WTC11 (cell line): ENCODE measurements at regions not wholly inside any gene's neighbourhood (a gene's known extent, or its start where the extent isn't known, plus 50 kb on each side); places are given as distances from the start of the nearest gene placed in this dataset.

ENCODE experiments used
- ATAC-seq: fragments of 200-7000 bp; cut with Tn5 transposase; 2 replicates; pipeline ENCODE4 v1.10.0; 2021; ENCODE audit warnings: mild to moderate bottlenecking, moderate library complexity
- CTCF ChIA-PET: fragments of 300-600 bp; sonication (Branson Sonifier 250); formaldehyde crosslinking; loops from one replicate; lab custom pipeline; 2021; ENCODE audit warnings: antibody characterized with exemption; lab: Charles Lee
- POLR2A ChIA-PET: fragments of 350-600 bp; sonication (Branson Sonifier 250); formaldehyde crosslinking; loops from one replicate; lab custom pipeline; 2021; ENCODE audit warnings: antibody characterized with exemption; lab: Charles Lee
- DNase-seq: peaks from one replicate; pipeline ENCODE4 v3.0.0; 2021; ENCODE audit warnings: low spot score
- H3K27ac Mint-ChIP-seq: 2 replicates; pipeline ENCODE4 v1.8.0; 2021; ENCODE audit warnings: mixed read lengths
- H3K27me3 Mint-ChIP-seq: 2 replicates; pipeline ENCODE4 v1.8.0; 2021; ENCODE audit warnings: low read depth, mild to moderate bottlenecking, moderate library complexity, mixed read lengths
- H3K36me3 Mint-ChIP-seq: 2 replicates; pipeline ENCODE4 v1.8.0; 2021; ENCODE audit warnings: mixed read lengths
- H3K4me1 Mint-ChIP-seq: 2 replicates; pipeline ENCODE4 v1.8.0; 2022; ENCODE audit warnings: mixed read lengths
- H3K4me3 Mint-ChIP-seq: 2 replicates; pipeline ENCODE4 v1.8.0; 2021; ENCODE audit warnings: mild to moderate bottlenecking, moderate library complexity, mixed read lengths
- H3K9me3 Mint-ChIP-seq: 2 replicates; pipeline ENCODE4 v1.8.0; 2021; ENCODE audit warnings: mixed read lengths
- ATF6 ChIP-seq: sonication (generic); formaldehyde crosslinking; IDR thresholded peaks from 2 replicates; pipeline ENCODE4 v1.8.1; 2023; ENCODE audit warnings: mild to moderate bottlenecking, missing genetic modification reagents
- CDX4 ChIP-seq: fragments of 250-450 bp; sonication (Bioruptor Pico); IDR thresholded peaks from 2 replicates; pipeline ENCODE4 v1.9.0; 2021; ENCODE audit warnings: moderate library complexity, mild to moderate bottlenecking, inconsistent platforms, borderline replicate concordance
- E2F4 ChIP-seq: sonication (generic); formaldehyde crosslinking; IDR thresholded peaks from 2 replicates; pipeline ENCODE4 v1.8.1; 2022; ENCODE audit warnings: low read depth, mild to moderate bottlenecking, moderate library complexity, missing genetic modification reagents, borderline replicate concordance
- GTF2I ChIP-seq: fragments of 250-450 bp; sonication (Bioruptor Pico); conservative IDR thresholded peaks from 2 replicates; pipeline ENCODE4 v1.4.0; 2021; ENCODE audit warnings: mild to moderate bottlenecking
- MYBL2 ChIP-seq: sonication (generic); formaldehyde crosslinking; IDR thresholded peaks from 2 replicates; pipeline ENCODE4 v1.8.1; 2023; ENCODE audit warnings: mild to moderate bottlenecking, moderate library complexity, missing genetic modification reagents
- NFATC4 ChIP-seq: fragments of 250-450 bp; sonication (Bioruptor Pico); IDR thresholded peaks from 2 replicates; pipeline ENCODE4 v1.9.0; 2021; ENCODE audit warnings: mild to moderate bottlenecking
- PRDM15 ChIP-seq: sonication (generic); formaldehyde crosslinking; IDR thresholded peaks from 2 replicates; pipeline ENCODE4 v1.8.0; 2022; ENCODE audit warnings: missing genetic modification reagents
- TEAD1 ChIP-seq: sonication (generic); formaldehyde crosslinking; IDR thresholded peaks from 2 replicates; pipeline ENCODE4 v1.8.0; 2022; ENCODE audit warnings: mild to moderate bottlenecking, missing genetic modification reagents
- ZBTB43 ChIP-seq: sonication (generic); formaldehyde crosslinking; IDR thresholded peaks from 2 replicates; pipeline ENCODE4 v1.8.1; 2023; ENCODE audit warnings: mild to moderate bottlenecking, missing genetic modification reagents
- ZMAT4 ChIP-seq: fragments of 250-450 bp; sonication (Bioruptor Pico); IDR thresholded peaks from 2 replicates; pipeline ENCODE4 v1.9.0; 2021; ENCODE audit warnings: mild to moderate bottlenecking
- ZNF121 ChIP-seq: sonication (generic); formaldehyde crosslinking; IDR thresholded peaks from 2 replicates; pipeline ENCODE4 v1.8.0; 2023; ENCODE audit warnings: missing genetic modification reagents
- ZNF138 ChIP-seq: sonication (generic); formaldehyde crosslinking; conservative IDR thresholded peaks from 2 replicates; pipeline ENCODE4 v1.8.1; 2022; ENCODE audit warnings: mild to moderate bottlenecking, moderate library complexity, missing genetic modification reagents
- ZNF416 ChIP-seq: fragments of 250-450 bp; sonication (Bioruptor Pico); IDR thresholded peaks from 2 replicates; pipeline ENCODE4 v1.9.0; 2021; ENCODE audit warnings: mild to moderate bottlenecking, inconsistent platforms
- ZNF425 ChIP-seq: fragments of 250-450 bp; sonication (Bioruptor Pico); conservative IDR thresholded peaks from 2 replicates; pipeline ENCODE4 v1.9.0; 2021; ENCODE audit warnings: mild to moderate bottlenecking
- ZSCAN18 ChIP-seq: fragments of 250-450 bp; sonication (Bioruptor Pico); IDR thresholded peaks from 2 replicates; pipeline ENCODE4 v2.1.2; 2022; ENCODE audit warnings: mild to moderate bottlenecking, moderate library complexity

- TF ChIP-seq CDX4 (CRISPR knock-in tag) (no peak), ATF6 (CRISPR knock-in tag) (no peak), ZBTB43 (CRISPR knock-in tag) (no peak)
These were observed 88.2 kb upstream of the AUTS2 start (continued) for GRCh38 chr7:69510114-69510513.

GRCh38 chr7:69515495-69516212 is 82.6 kb upstream of the AUTS2 start:
- Mint-ChIP-seq H3K36me3 (no peaks in the 10 kb centered on the region), H3K4me1 (peaks cover 23% of the 10 kb centered on the region)
- TF ChIP-seq ZNF138 (CRISPR knock-in tag) (no peak), ZBTB43 (CRISPR knock-in tag) (no peak), ZSCAN18 (CRISPR knock-in tag) (no peak), E2F4 (no peak), ZNF416 (no peak), ZNF121 (CRISPR knock-in tag) (no peak), ZNF425 (no peak), NFATC4 (CRISPR knock-in tag) (no peak)
- TF ChIP-seq, all 79 proteins: peak for 0
- ATAC-seq (no peak), DNase-seq (no peak)
- H3K27ac Mint-ChIP-seq: no peak overlapping the region
- H3K4me3 Mint-ChIP-seq: no peak overlapping the region
- no peaks in the 10 kb centered on the region for H3K9me3 Mint-ChIP-seq
- H3K27me3 Mint-ChIP-seq: peaks cover 3% of the 10 kb centered on the region
- POLR2A ChIA-PET: no interaction called here
- CTCF ChIA-PET: no interaction called here

GRCh38 chr7:69516238-69516820 is 81.9 kb upstream of the AUTS2 start:
- Mint-ChIP-seq H3K9me3 (no peaks in the 10 kb centered on the region), H3K36me3 (no peaks in the 10 kb centered on the region), H3K27me3 (peaks cover under 1% of the 10 kb centered on the region), H3K27ac (no peak overlapping the region), H3K4me3 (no peak overlapping the region), H3K4me1 (peaks cover 23% of the 10 kb centered on the region)
- ChIA-PET POLR2A (no interaction called here), CTCF (no interaction called here)
- DNase-seq (no peak), ATAC-seq (no peak)
- TF ChIP-seq ZMAT4 (no peak), MYBL2 (no peak), PRDM15 (no peak), TEAD1 (CRISPR knock-in tag) (no peak), GTF2I (CRISPR knock-in tag) (no peak)
